Right atrium auricular region (tissue), 2 donors: ENCODE measurements at regions not wholly inside any gene's neighbourhood (a gene's known extent, or its start where the extent isn't known, plus 50 kb on each side); places are given as distances from the start of the nearest gene placed in this dataset.

Experiments
- DNase-seq: peaks from one replicate; pipeline ENCODE4 v3.0.0-alpha.2; 2019; ENCODE audit warnings: low spot score
- H3K27ac ChIP-seq, 2 donors: fragments of 200-600 bp; sonication (generic); 1 replicate in 1 of 2; 2 replicates in 1 of 2; pipeline ENCODE4 v1.5.1; 2016 to 2019
- H3K27me3 ChIP-seq, 2 donors: fragments of 200-600 bp; sonication (generic); one replicate each; pipeline versions ENCODE4 v1.5.1 to v1.6.0; 2017 to 2019
- H3K36me3 ChIP-seq: fragments of 200-600 bp; sonication (generic); one replicate; pipeline ENCODE4 v1.5.1; 2016
- H3K4me1 ChIP-seq, 2 donors: fragments of 200-600 bp; sonication (generic); one replicate each; pipeline versions ENCODE4 v1.5.1 to v1.6.0; 2017 to 2019
- H3K4me3 ChIP-seq, 2 donors: fragments of 200-600 bp; sonication (generic); 1 replicate in 1 of 2; 2 replicates in 1 of 2; pipeline ENCODE4 v1.5.1; 2017 to 2019; ENCODE audit warnings: mild to moderate bottlenecking in 1 of 2, moderate library complexity in 1 of 2
- H3K9me3 ChIP-seq, 2 donors: fragments of 200-600 bp; sonication (generic); one replicate each; pipeline ENCODE4 v1.5.1; 2019
- CTCF ChIP-seq, 2 donors: fragments of 200-600 bp; sonication (generic); IDR thresholded peaks; one replicate each; pipeline ENCODE4 v1.5.1; 2019; ENCODE audit warnings: antibody characterized with exemption in 2 of 2

GRCh38 chr3:38989917-38990510 is 61.7 kb downstream of the SCN11A start:
- no peak overlapping the region for H3K27ac ChIP-seq
- no peaks in the 10 kb centered on the region for H3K27me3 ChIP-seq
- no peak overlapping the region for H3K4me3 ChIP-seq
- no peaks in the 10 kb centered on the region for H3K9me3 ChIP-seq
- no peaks in the 10 kb centered on the region for H3K36me3 ChIP-seq
- no peak for TF ChIP-seq CTCF (IDR thresholded peaks at IDR 0.05)
- no peak for DNase-seq
- no peaks in the 10 kb centered on the region for H3K4me1 ChIP-seq

GRCh38 chr3:38988955-38989354 is 62.8 kb downstream of the SCN11A start:
- Histone ChIP-seq H3K4me3 (no peak overlapping the region), H3K9me3 (no peaks in the 10 kb centered on the region), H3K36me3 (no peaks in the 10 kb centered on the region), H3K27me3 (no peaks in the 10 kb centered on the region), H3K4me1 (no peaks in the 10 kb centered on the region), H3K27ac (no peak overlapping the region)
- no peak for DNase-seq
- no peak for TF ChIP-seq CTCF (IDR thresholded peaks at IDR 0.05)

- no peaks in the 10 kb centered on the region for H3K36me3 ChIP-seq
- H3K4me1 ChIP-seq = no peaks in the 10 kb centered on the region
- H3K27ac ChIP-seq = no peak overlapping the region
- no peak overlapping the region for H3K4me3 ChIP-seq
- H3K9me3 ChIP-seq = no peaks in the 10 kb centered on the region
- no peak for TF ChIP-seq CTCF (IDR thresholded peaks at IDR 0.05)
- no peak for DNase-seq
- H3K27me3 ChIP-seq = no peaks in the 10 kb centered on the region
Measured at GRCh38 chr3:38987456-38987855, 64.3 kb downstream of the SCN11A start.

GRCh38 chr3:38986901-38987300 is 64.8 kb downstream of the SCN11A start:
- Histone ChIP-seq H3K27ac (no peak overlapping the region), H3K9me3 (no peaks in the 10 kb centered on the region), H3K4me1 (no peaks in the 10 kb centered on the region), H3K4me3 (no peak overlapping the region), H3K27me3 (no peaks in the 10 kb centered on the region), H3K36me3 (no peaks in the 10 kb centered on the region)
- no peak for DNase-seq
- TF ChIP-seq CTCF (IDR thresholded peaks at IDR 0.05) = no peak

GRCh38 chr3:38985981-38986380 is 65.8 kb downstream of the SCN11A start:
- Histone ChIP-seq H3K4me3 (no peak overlapping the region), H3K27me3 (no peaks in the 10 kb centered on the region), H3K4me1 (no peaks in the 10 kb centered on the region), H3K27ac (no peak overlapping the region), H3K36me3 (no peaks in the 10 kb centered on the region), H3K9me3 (no peaks in the 10 kb centered on the region)
- TF ChIP-seq CTCF (IDR thresholded peaks at IDR 0.05) = no peak
- no peak for DNase-seq

GRCh38 chr3:38985581-38985980 is 66.2 kb downstream of the SCN11A start:
- H3K4me3 ChIP-seq = no peak overlapping the region
- no peak overlapping the region for H3K27ac ChIP-seq
- H3K27me3 ChIP-seq = no peaks in the 10 kb centered on the region
- H3K9me3 ChIP-seq = no peaks in the 10 kb centered on the region
- H3K36me3 ChIP-seq = no peaks in the 10 kb centered on the region
- no peak for TF ChIP-seq CTCF (IDR thresholded peaks at IDR 0.05)
- no peaks in the 10 kb centered on the region for H3K4me1 ChIP-seq
- DNase-seq = no peak
